HCT116 (cell line): ENCODE measurements at regions not wholly inside any gene's neighbourhood (a gene's known extent, or its start where the extent isn't known, plus 50 kb on each side); places are given as distances from the start of the nearest gene placed in this dataset.

ENCODE experiments used
- ATAC-seq: fragments of 200-7000 bp; cut with Tn5 transposase; 2 replicates; pipeline ENCODE4 v1.9.1; 2020; ENCODE audit warnings: mild to moderate bottlenecking, moderate library complexity
- BruUV-seq: library from RNA; stranded (reverse); fragments of 400-500 nt; replicated peaks from 2 replicates; lab custom pipeline; 2021; lab: Mats Ljungman, UMichigan
- CTCF ChIA-PET: fragments of 300-600 bp; sonication (Branson Sonifier 250); formaldehyde crosslinking; loops from one replicate; lab custom pipeline; 2021; ENCODE audit warnings: antibody characterized with exemption; lab: Charles Lee
- POLR2A ChIA-PET: fragments of 300-600, 350-600 bp; sonication (Branson Sonifier 250); formaldehyde crosslinking; loops from one replicate; lab custom pipeline; 2021; ENCODE audit warnings: antibody characterized with exemption; lab: Charles Lee
- RAD21 ChIA-PET, 2 experiments: fragments of 300-600 bp; sonication (Branson Sonifier 250); formaldehyde crosslinking; loops; one replicate each; lab custom pipeline; 2023; ENCODE audit warnings: low total read pairs in 2 of 2; ENCODE audit not compliant: uncharacterized antibody in 2 of 2, unreplicated experiment in 2 of 2, low non-redundant PET in 1 of 2; lab: Charles Lee
- DNase-seq: peaks from one replicate; pipeline ENCODE4 v3.0.0-alpha.2; 2010; ENCODE audit warnings: low read depth, low spot score
- H2AFZ ChIP-seq: fragments of 200-600 bp; shearing (Covaris generic), sonication (generic); 2 replicates; pipeline ENCODE4 v1.6.1; 2017; ENCODE audit warnings: low read depth, mixed run types, mixed read lengths, antibody characterized with exemption, low read length; ENCODE audit not compliant: poor library complexity, severe bottlenecking
- H3K27ac ChIP-seq: 2 replicates; pipeline ENCODE4 v1.5.1; 2012; ENCODE audit warnings: low read depth, low read length
- H3K27me3 ChIP-seq: fragments of 200-600 bp; sonication (generic); 2 replicates; pipeline ENCODE4 v1.6.1; 2016; ENCODE audit warnings: mixed run types, low read length, mixed read lengths; ENCODE audit not compliant: insufficient read depth
- H3K36me3 ChIP-seq, 2 experiments: fragments of 200-500 bp in 1 of 2; fragments of 200-600 bp in 1 of 2; sonication (Bioruptor generic) in 1 of 2; sonication (generic) in 1 of 2; 2 replicates each; pipeline versions ENCODE4 v1.5.1 to v1.6.1; 2014 to 2016; ENCODE audit warnings: low read length in 2 of 2, inconsistent platforms in 1 of 2, mixed read lengths in 1 of 2, mixed run types in 1 of 2; ENCODE audit not compliant: insufficient read depth in 2 of 2, control insufficient read depth in 1 of 2
- H3K4me1 ChIP-seq, 2 experiments: fragments of 200-600 bp in 1 of 2; sonication (generic) in 1 of 2; 2 replicates each; pipeline versions ENCODE4 v1.5.1 to v1.6.1; 2012 to 2017; ENCODE audit warnings: low read length in 2 of 2, inconsistent platforms in 1 of 2, mild to moderate bottlenecking in 1 of 2, mixed read lengths in 1 of 2, mixed run types in 1 of 2, moderate library complexity in 1 of 2; ENCODE audit not compliant: insufficient read depth in 2 of 2, control insufficient read depth in 1 of 2
- H3K4me2 ChIP-seq: fragments of 200-600 bp; sonication (generic); 2 replicates; pipeline ENCODE4 v1.6.1; 2017; ENCODE audit warnings: mixed run types, low read length, mixed read lengths
- H3K4me3 ChIP-seq, 2 experiments: fragments of 200-600 bp in 1 of 2; sonication (generic) in 1 of 2; replicated peaks in 1 of 2; 2 replicates each; pipeline ENCODE4 v1.5.1; 2011 to 2016; ENCODE audit warnings: low read length in 2 of 2, control low read depth in 1 of 2, low read depth in 1 of 2, mild to moderate bottlenecking in 1 of 2, mixed read lengths in 1 of 2, mixed run types in 1 of 2
- H3K79me2 ChIP-seq: fragments of 200-600 bp; sonication (generic); 2 replicates; pipeline ENCODE4 v1.6.1; 2017; ENCODE audit warnings: mild to moderate bottlenecking, mixed run types, low read length, moderate library complexity, mixed read lengths; ENCODE audit not compliant: insufficient read depth
- H3K9ac ChIP-seq: fragments of 200-600 bp; sonication (generic); 2 replicates; pipeline ENCODE4 v1.6.1; 2016; ENCODE audit warnings: low read length, mixed read lengths
- H3K9me2 ChIP-seq: fragments of 200-600 bp; sonication (generic), shearing (Covaris generic); 2 replicates; pipeline ENCODE4 v1.6.1; 2017; ENCODE audit warnings: mixed run types, mild to moderate bottlenecking, moderate library complexity; ENCODE audit not compliant: insufficient read depth
- H3K9me3 ChIP-seq, 2 experiments: fragments of 200-500 bp in 1 of 2; fragments of 200-600 bp in 1 of 2; sonication (Bioruptor generic) in 1 of 2; sonication (generic) in 1 of 2; 2 replicates each; pipeline ENCODE4 v1.6.1; 2014 to 2017; ENCODE audit warnings: low read length in 2 of 2, mixed read lengths in 2 of 2, inconsistent platforms in 1 of 2, low read depth in 1 of 2, mild to moderate bottlenecking in 1 of 2, mixed run types in 1 of 2, moderate library complexity in 1 of 2; ENCODE audit not compliant: control insufficient read depth in 1 of 2, insufficient read depth in 1 of 2
- H4K20me1 ChIP-seq: fragments of 200-600 bp; sonication (generic), shearing (Covaris generic); 2 replicates; pipeline ENCODE4 v1.6.1; 2017; ENCODE audit warnings: mixed run types, mild to moderate bottlenecking, moderate library complexity; ENCODE audit not compliant: insufficient read depth
- CTCF ChIP-seq, 3 experiments: fragments of 200-600 bp in 1 of 3; sonication (generic) in 1 of 3; IDR thresholded peaks in 2 of 3; conservative IDR thresholded peaks in 1 of 3; 2 replicates each; pipeline ENCODE4 v1.5.1; 2012 to 2017; ENCODE audit warnings: low read depth in 2 of 3, low read length in 2 of 3, antibody characterized with exemption in 1 of 3, borderline replicate concordance in 1 of 3, control low read depth in 1 of 3, mild to moderate bottlenecking in 1 of 3, mixed read lengths in 1 of 3, mixed run types in 1 of 3, moderate library complexity in 1 of 3; ENCODE audit not compliant: insufficient read depth in 1 of 3
- EGR1 ChIP-seq: IDR thresholded peaks from 2 replicates; pipeline ENCODE4 v1.6.1; 2012; ENCODE audit warnings: low read depth
- EZH2 ChIP-seq: fragments of 200-600 bp; sonication (generic); IDR thresholded peaks from 2 replicates; pipeline ENCODE4 v1.6.1; 2017; ENCODE audit warnings: antibody characterized with exemption, mixed run types
- FOSL1 ChIP-seq: IDR thresholded peaks from 2 replicates; pipeline ENCODE4 v1.6.1; 2012; ENCODE audit warnings: low read depth
- JUND ChIP-seq: IDR thresholded peaks from 2 replicates; pipeline ENCODE4 v1.6.1; 2012
- MAX ChIP-seq: IDR thresholded peaks from 2 replicates; pipeline ENCODE4 v1.6.1; 2012
- RAD21 ChIP-seq: IDR thresholded peaks from 2 replicates; pipeline ENCODE4 v1.6.1; 2012; ENCODE audit warnings: low read depth, mild to moderate bottlenecking
- REST ChIP-seq: IDR thresholded peaks from 2 replicates; pipeline ENCODE4 v1.6.1; 2012; ENCODE audit warnings: low read depth
- SP1 ChIP-seq: IDR thresholded peaks from 2 replicates; pipeline ENCODE4 v1.6.1; 2012; ENCODE audit warnings: low read depth
- ZFX ChIP-seq: fragments of 450-650 bp; IDR thresholded peaks from 2 replicates; pipeline ENCODE4 v1.6.1; 2017
- ZNF274 ChIP-seq: fragments of 200-500 bp; sonication (Bioruptor generic); IDR thresholded peaks from 2 replicates; pipeline ENCODE4 v1.6.1; 2014; ENCODE audit warnings: mild to moderate bottlenecking, low read depth, low read length, inconsistent platforms
- intact Hi-C: fragments of 100-400 bp; cut with micrococcal nuclease; formaldehyde crosslinking; loops from 2 replicates; pipeline ENCODE4 v1.10.0; 2022
- TF ChIP-seq, protein P1 (sequence below): IDR thresholded peaks from 2 replicates; pipeline ENCODE4 v1.6.1; 2012

- TF ChIP-seq EGR1 = no peak
- no peak for TF ChIP-seq SP1
- no peak for TF ChIP-seq CTCF (IDR thresholded peaks at IDR 0.05 in 2 of 3, conservative IDR thresholded peaks at IDR 0.05 in 1 of 3; ENCODE audit: borderline replicate concordance in 1 of 3, insufficient read depth in 1 of 3, low read depth in 2 of 3, low read length in 2 of 3)
- TF ChIP-seq RAD21 = no peak
- TF ChIP-seq, protein P1, sequence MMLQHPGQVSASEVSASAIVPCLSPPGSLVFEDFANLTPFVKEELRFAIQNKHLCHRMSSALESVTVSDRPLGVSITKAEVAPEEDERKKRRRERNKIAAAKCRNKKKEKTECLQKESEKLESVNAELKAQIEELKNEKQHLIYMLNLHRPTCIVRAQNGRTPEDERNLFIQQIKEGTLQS = no peak
- no peak for TF ChIP-seq EZH2
- TF ChIP-seq ZNF274 = no peak
- H3K4me1 ChIP-seq = no peaks in the 10 kb centered on the region
- no peak overlapping the region for H2AFZ ChIP-seq
- no peak overlapping the region for H3K9ac ChIP-seq
- no peaks in the 10 kb centered on the region for H3K9me2 ChIP-seq
- no peak overlapping the region for H3K4me2 ChIP-seq
- H3K27me3 ChIP-seq = no peaks in the 10 kb centered on the region
- no TSS peak for BruUV-seq
- ChIA-PET CTCF (no interaction called here), POLR2A (no interaction called here), RAD21 (no interaction called here)
- ATAC-seq (no peak), DNase-seq (no peak)
- no peaks in the 10 kb centered on the region for H3K9me3 ChIP-seq
- no peaks in the 10 kb centered on the region for H3K36me3 ChIP-seq
- intact Hi-C loops = no loop called here
- H3K27ac ChIP-seq = no peak overlapping the region
- H4K20me1 ChIP-seq = no peaks in the 10 kb centered on the region
- H3K4me3 ChIP-seq = no peak overlapping the region
- H3K79me2 ChIP-seq = no peaks in the 10 kb centered on the region
Observed at GRCh38 chr5:14090755-14091154, 52.4 kb upstream of the TRIO start.

- H3K79me2 ChIP-seq = no peaks in the 10 kb centered on the region
- H3K9me2 ChIP-seq = no peaks in the 10 kb centered on the region
- H3K4me3 ChIP-seq = no peak overlapping the region
- ChIA-PET POLR2A (no interaction called here), CTCF (no interaction called here), RAD21 (no interaction called here)
- no peaks in the 10 kb centered on the region for H4K20me1 ChIP-seq
- H3K27me3 ChIP-seq = no peaks in the 10 kb centered on the region
- H3K27ac ChIP-seq = no peak overlapping the region
- intact Hi-C loops = no loop called here
- H3K9me3 ChIP-seq = no peaks in the 10 kb centered on the region
- H3K4me2 ChIP-seq = no peak overlapping the region
- H3K4me1 ChIP-seq = no peaks in the 10 kb centered on the region
- no peak overlapping the region for H2AFZ ChIP-seq
- no peak overlapping the region for H3K9ac ChIP-seq
- ATAC-seq (peak; percentile 49; the same call in 1 of the 2 replicates), DNase-seq (no peak)
- no TSS peak for BruUV-seq
- no peaks in the 10 kb centered on the region for H3K36me3 ChIP-seq
- TF ChIP-seq CTCF (IDR thresholded peaks at IDR 0.05 in 2 of 3, conservative IDR thresholded peaks at IDR 0.05 in 1 of 3; ENCODE audit: borderline replicate concordance in 1 of 3, insufficient read depth in 1 of 3, low read depth in 2 of 3, low read length in 2 of 3) = peak in 2 of 3 experiments; percentile 25 to 57; a peak in 2 of 6 replicates
- TF ChIP-seq REST = no peak
- TF ChIP-seq JUND = no peak
- peak; percentile 55 for TF ChIP-seq RAD21
- TF ChIP-seq, protein P1 = no peak
- no peak for TF ChIP-seq MAX
- no peak for TF ChIP-seq FOSL1
- no peak for TF ChIP-seq ZFX
Observed at GRCh38 chr5:14090290-14090689, 52.9 kb upstream of the TRIO start.
